ENCODE measurements at regions not wholly inside any gene's neighbourhood (a gene's known extent, or its start where the extent isn't known, plus 50 kb on each side); places are given as distances from the start of the nearest gene placed in this dataset.

- H3K14ac ChIP-seq (ENCODE audit: insufficient read length) = no peak overlapping the region
- H2BK5ac ChIP-seq (ENCODE audit: low read depth, low read length) = no peak overlapping the region
- no peak overlapping the region for H3K4me3 ChIP-seq (ENCODE audit: extremely low read depth in 1 of 4, insufficient read depth in 2 of 4, low read depth in 3 of 4, low read length in 4 of 4)
- no peak overlapping the region for H4K8ac ChIP-seq (ENCODE audit: extremely low read depth, insufficient read depth, low read length)
- no peaks in the 10 kb centered on the region for H3K79me2 ChIP-seq (ENCODE audit: control insufficient read depth in 1 of 2, insufficient read depth in 2 of 2, low read length in 2 of 2)
- no peak overlapping the region for H3K9ac ChIP-seq (replicated peaks in 1 of 4; ENCODE audit: extremely low read depth in 1 of 4, low read depth in 3 of 4, low read length in 3 of 4)
- no peaks in the 10 kb centered on the region for H4K20me1 ChIP-seq (replicated peaks in 1 of 2; ENCODE audit: control insufficient read depth in 1 of 2, insufficient read depth in 2 of 2, low read length in 2 of 2)
- no peak for TF ChIP-seq YY1 (IDR thresholded peaks at IDR 0.05; ENCODE audit: low read depth, low read length)
- no peak for TF ChIP-seq SP1 (IDR thresholded peaks at IDR 0.05; ENCODE audit: low read depth, low read length)
- TF ChIP-seq GTF2F1 (IDR thresholded peaks at IDR 0.05; ENCODE audit: borderline replicate concordance, low read depth, low read length) = no peak
- ChIA-PET POLR2A (ENCODE audit: partially characterized antibody) (no interaction called here), CTCF (ENCODE audit: partially characterized antibody) (interaction anchor here (0.9 to 2.7 kb wide), 3 partner anchors 15 to 699 kb away, joined by 3 to 16 read pairs (median 4); no protein-coding TSS in a partner anchor)
- H2BK20ac ChIP-seq (ENCODE audit: low read length) = no peak overlapping the region
- FAIRE-seq = no peak
- H2BK12ac ChIP-seq (ENCODE audit: low read depth, low read length) = no peak overlapping the region
- no peaks in the 10 kb centered on the region for H3K4me1 ChIP-seq (replicated peaks in 1 of 4; ENCODE audit: control insufficient read depth in 3 of 4, insufficient read depth in 4 of 4, low read length in 3 of 4)
- H3K23ac ChIP-seq (ENCODE audit: insufficient read length) = no peak overlapping the region
- H2AK5ac ChIP-seq (ENCODE audit: low read depth, low read length) = no peak overlapping the region
- no peak overlapping the region for H2BK120ac ChIP-seq (replicated peaks; ENCODE audit: low read depth, low read length)
- H3K18ac ChIP-seq (ENCODE audit: extremely low read depth, low read length) = no peak overlapping the region
- H2BK15ac ChIP-seq (ENCODE audit: low read length) = no peak overlapping the region
- no peak overlapping the region for H3K4ac ChIP-seq (replicated peaks; ENCODE audit: insufficient read length, low read depth, low read length)
- H3K56ac ChIP-seq (replicated peaks; ENCODE audit: insufficient read length, low read depth, low read length) = no peak overlapping the region
- H4K91ac ChIP-seq (replicated peaks; ENCODE audit: insufficient read length, low read length) = no peak overlapping the region
- H3K27ac ChIP-seq (ENCODE audit: low read depth, low read length) = no peak overlapping the region
- no peak overlapping the region for H4K5ac ChIP-seq (ENCODE audit: insufficient read length, low read depth, low read length)
- no peaks in the 10 kb centered on the region for H3K9me3 ChIP-seq (ENCODE audit: insufficient read depth in 2 of 2, low read depth in 1 of 2, low read length in 1 of 2)
- no peaks in the 10 kb centered on the region for H3K79me1 ChIP-seq (ENCODE audit: low read depth, low read length)
- H3K23me2 ChIP-seq (ENCODE audit: low read depth, low read length) = no peaks in the 10 kb centered on the region
- no peak for DNase-seq (ENCODE audit: low read depth in 1 of 2, low spot score in 2 of 2)
- 92% methylated on average over 6 of the region's 6 CpGs; no CpG with 5 or more reads in 1 of the 2 experiments for whole genome bisulfite sequencing, 2 experiments (ENCODE audit: extremely low coverage in 1 of 2, insufficient coverage in 1 of 2, insufficient read length in 1 of 2, insufficient replicate concordance in 2 of 2, low coverage in 1 of 2, low lambda C conversion rate in 2 of 2, missing lambda C conversion rate in 1 of 2)
- no peaks in the 10 kb centered on the region for H3K36me3 ChIP-seq (ENCODE audit: control insufficient read depth in 2 of 4, insufficient read depth in 4 of 4, low read length in 3 of 4)
- H3K4me2 ChIP-seq (ENCODE audit: insufficient read depth in 1 of 2, low read depth in 2 of 2, low read length in 2 of 2) = no peak overlapping the region
- H3K27me3 ChIP-seq (replicated peaks in 1 of 4; ENCODE audit: control insufficient read depth in 3 of 4, extremely low read depth in 1 of 4, insufficient read depth in 3 of 4, low read length in 3 of 4) = no peaks in the 10 kb centered on the region
- no peak overlapping the region for H2AFZ ChIP-seq (ENCODE audit: low read length)
Observed at GRCh38 chr11:112570333-112570732, 309.7 kb upstream of the PLET1 start.

Data from H1 (cell line).